MM.1S (cell line): ENCODE measurements at regions not wholly inside any gene's neighbourhood (a gene's known extent, or its start where the extent isn't known, plus 50 kb on each side); places are given as distances from the start of the nearest gene placed in this dataset.

Experiments used
- EZH2 ChIP-seq: fragments of 300-600 bp; sonication (generic); optimal IDR thresholded peaks from 2 replicates; pipeline ENCODE3; 2017; ENCODE audit warnings: low read depth, mild to moderate bottlenecking, antibody characterized with exemption, low read length, mixed read lengths
- EZH2phosphoT487 ChIP-seq: fragments of 300-600 bp; sonication (generic); IDR thresholded peaks from 2 replicates; pipeline ENCODE4 v1.6.1; 2018; ENCODE audit warnings: antibody characterized with exemption, low read length
- TF ChIP-seq, protein P1 (sequence below): fragments of 300-600 bp; sonication (generic); IDR thresholded peaks from 2 replicates; pipeline ENCODE4 v1.5.1; 2016; ENCODE audit warnings: antibody characterized with exemption, low read length, mixed read lengths

GRCh38 chr13:31068119-31068423 lies 93.6 kb downstream of the HSPH1 start:
- TF ChIP-seq EZH2phosphoT487, result no peak
- TF ChIP-seq, protein P1, sequence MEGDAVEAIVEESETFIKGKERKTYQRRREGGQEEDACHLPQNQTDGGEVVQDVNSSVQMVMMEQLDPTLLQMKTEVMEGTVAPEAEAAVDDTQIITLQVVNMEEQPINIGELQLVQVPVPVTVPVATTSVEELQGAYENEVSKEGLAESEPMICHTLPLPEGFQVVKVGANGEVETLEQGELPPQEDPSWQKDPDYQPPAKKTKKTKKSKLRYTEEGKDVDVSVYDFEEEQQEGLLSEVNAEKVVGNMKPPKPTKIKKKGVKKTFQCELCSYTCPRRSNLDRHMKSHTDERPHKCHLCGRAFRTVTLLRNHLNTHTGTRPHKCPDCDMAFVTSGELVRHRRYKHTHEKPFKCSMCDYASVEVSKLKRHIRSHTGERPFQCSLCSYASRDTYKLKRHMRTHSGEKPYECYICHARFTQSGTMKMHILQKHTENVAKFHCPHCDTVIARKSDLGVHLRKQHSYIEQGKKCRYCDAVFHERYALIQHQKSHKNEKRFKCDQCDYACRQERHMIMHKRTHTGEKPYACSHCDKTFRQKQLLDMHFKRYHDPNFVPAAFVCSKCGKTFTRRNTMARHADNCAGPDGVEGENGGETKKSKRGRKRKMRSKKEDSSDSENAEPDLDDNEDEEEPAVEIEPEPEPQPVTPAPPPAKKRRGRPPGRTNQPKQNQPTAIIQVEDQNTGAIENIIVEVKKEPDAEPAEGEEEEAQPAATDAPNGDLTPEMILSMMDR, result no peak
- TF ChIP-seq EZH2, result no peak
